SKM-1 (cell line): ENCODE measurements at regions not wholly inside any gene's neighbourhood (a gene's known extent, or its start where the extent isn't known, plus 50 kb on each side); places are given as distances from the start of the nearest gene placed in this dataset.

Experiments
- DNase-seq: peaks from one replicate; lab custom pipeline; 2025; ENCODE audit not compliant: unreplicated experiment; lab: John Stamatoyannopoulos, UW

DNA sequence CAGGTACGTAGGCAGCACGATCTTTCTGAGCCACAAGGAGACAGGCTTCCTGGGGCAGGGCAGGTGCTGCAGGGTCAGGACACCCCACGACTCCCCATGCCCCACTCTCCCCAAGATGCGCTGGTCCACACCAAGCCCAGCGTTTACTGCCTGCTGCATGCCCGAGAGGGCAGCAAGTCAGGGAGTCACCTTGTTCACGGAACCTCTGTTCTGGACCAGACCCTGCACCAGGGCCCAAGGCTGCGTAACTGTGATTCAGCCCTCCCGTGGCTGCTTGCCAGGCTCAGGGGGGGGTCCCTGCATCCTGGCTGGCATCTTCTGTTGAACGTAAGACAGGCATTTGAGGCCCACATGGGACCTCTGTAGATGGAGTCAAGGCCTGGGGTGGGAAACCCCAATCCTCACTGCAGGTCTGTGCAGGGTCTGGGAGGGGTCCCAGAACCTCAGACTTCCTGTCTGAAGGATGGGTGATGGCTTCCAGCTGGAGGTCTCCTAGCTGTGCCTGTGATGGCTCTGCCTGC is 228.6 kb upstream of the RTL1 start:
- no peak for DNase-seq

DNA sequence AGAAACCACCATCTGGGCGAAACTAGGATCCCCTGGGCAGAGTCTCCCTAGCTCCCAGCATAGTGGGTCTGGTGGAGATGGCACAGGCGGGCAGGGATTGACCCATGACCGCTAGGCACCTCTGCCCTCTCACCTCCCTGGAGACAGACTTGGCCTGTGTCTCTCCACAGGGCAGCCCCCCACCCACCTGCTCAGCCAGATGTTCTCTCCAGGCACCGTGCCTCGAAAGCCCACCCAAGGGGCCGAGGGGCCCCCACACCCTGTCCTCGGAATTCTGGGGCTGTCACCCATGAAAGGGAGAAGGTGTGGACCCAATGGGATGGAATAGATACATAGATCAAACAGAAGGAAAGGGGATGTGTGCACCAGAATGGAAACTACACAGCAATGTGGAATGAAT is 229.1 kb upstream of the RTL1 start:
- no peak for DNase-seq

DNA sequence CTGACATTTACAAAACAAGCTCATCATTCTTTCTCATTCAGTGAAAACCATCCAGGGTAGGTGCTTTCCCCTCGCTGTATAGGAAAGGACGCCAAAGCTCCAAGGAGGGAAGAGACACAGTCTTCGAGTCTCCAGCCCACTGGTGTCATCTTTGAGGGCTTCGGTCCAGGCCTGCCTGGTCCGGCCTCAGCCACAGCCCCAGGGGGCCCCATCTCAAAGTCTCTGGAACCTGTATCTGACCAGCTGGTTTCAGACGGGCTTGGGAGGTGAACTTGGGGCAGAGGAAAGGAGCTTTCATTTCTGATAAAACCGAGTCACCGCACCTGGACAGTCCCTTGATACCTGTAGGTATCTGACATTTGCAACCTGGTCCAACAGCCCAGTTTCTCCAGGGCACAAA is 229.5 kb upstream of the RTL1 start:
- no peak for DNase-seq

DNA sequence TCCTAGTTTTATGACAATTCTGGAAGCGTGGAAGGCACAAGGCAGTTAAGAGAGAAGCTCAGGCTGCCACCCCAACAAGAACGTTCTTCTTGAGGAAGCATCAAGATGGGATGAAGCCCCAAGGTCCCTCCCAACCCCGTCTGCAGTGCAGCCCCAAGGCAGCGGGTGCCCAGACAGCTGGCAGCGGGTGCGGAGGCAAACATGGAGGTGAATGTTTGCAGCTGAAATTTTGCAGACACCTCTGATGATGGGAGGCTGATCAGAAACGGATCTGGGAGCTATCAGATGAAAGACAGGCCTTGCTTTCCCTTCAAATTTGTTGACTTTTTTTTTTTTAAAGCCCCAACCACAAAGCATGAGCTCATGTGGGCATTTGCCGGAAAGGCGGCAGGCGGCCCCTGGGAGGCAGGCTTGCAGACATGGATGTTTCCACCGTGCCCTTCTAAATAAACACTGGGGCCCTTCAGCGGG is 230.7 kb upstream of the RTL1 start:
- no peak for DNase-seq

DNA sequence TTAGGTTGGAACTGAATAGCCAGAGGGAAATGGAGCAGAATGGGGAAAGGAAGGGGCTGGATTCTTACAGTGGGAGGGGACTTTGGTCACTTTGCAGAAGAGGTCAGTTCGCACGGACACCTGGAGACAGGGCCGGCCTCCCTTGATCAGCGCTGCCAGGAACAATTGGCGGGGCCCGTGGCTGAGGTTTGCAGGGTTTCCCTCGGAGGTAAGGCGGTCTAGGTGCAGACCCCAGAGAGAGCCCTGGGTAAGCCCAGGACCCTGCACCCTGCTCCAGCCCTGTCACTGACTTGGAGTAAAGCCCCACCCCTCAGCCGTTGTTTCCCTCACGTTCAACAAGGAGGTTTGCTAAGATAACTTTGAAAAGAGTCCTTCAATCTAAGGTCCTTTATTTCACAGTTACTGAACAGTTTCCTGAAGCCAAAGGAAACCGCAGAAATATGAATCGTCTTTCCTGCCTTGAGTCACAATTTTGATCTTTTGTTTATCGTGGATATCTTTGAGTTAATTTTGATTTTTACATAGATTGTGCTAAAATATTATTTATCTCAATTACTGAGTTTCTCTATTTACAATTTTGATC is 231.4 kb upstream of the RTL1 start:
- no peak for DNase-seq

DNA sequence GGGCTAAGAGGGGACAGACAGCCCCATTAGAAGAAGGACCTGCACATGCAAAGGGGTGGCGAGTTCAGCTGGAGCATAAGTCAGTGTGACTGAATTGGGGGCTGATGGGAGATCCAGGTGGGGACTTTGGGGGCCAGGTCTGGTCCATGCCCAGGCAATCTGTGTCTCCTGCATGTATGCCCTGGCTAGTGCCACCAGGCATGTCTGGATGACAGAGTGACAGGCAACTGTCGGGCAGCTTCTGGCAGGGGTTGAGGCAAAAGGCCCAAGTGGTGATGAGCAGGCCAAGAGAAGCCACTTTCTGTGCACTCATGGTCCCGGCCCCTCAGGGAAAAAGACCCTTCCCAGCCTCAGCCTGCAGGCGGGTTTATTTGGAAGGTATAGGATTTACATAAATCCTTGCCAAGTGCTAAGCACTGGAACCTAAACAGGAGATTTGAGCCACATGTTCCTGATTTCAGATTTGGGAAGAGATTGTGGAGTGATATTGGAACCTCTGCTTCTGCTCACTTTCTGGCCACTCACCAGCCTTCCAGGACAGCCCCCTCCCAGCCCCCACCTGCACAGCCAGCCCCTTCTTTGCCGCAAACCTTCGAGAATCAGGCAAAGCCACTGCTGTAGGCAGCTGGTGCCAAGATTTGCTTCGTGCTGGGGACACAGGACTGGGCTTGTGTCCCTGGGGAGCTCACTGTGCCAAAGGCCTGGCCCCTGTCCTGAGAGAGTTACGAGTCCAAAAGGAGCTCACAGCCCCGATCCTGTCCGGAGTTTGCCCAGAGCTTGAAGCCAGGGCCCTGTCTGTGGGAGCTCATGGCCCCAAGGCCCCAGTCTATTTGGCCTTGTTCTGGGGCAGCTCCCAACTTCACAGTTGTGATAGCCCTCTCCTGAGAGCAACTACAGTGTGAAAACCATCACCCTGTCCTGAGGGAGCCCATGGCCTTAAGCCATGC is 232.5 kb upstream of the RTL1 start:
- no peak for DNase-seq

DNA sequence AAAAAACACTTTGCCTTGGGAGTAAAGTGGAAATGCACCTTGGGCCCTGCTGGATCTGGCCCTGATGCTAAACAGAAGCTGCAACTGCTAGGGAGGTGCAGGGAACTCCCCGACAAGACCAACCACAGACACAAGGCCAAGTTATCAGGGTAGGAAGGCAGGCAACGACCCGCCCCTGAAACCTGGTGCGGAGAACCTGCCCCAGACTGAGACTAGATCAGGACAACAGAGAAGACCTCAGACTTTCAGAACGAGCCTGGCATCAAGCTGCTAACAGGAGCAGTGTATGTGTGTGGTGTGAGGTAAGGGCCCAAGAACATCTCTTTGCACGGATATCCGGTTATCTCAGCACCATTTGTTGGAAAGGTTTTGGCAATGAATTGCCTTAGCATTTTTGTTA is 233.7 kb upstream of the RTL1 start:
- DNase-seq, result no peak

DNA sequence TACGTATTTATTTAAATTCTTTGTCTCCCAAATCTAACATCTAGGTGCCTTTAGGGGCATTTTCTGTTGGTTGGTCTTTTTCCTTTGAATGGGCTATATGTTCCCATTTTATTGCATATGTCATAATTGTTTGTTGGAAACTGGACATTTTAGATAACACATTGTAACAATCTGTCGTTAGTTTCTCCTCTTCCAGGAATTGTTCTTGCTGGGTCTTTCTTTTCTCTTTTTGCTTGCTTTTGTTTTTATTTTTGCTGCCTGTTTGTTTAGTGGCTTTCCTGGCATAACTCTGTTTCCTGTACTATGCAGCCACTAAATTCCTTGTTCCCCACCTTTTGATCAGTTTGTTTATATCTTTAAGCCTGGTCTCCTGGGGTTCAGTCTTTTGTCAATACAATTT is 244.3 kb upstream of the RTL1 start:
- DNase-seq, result no peak

DNA sequence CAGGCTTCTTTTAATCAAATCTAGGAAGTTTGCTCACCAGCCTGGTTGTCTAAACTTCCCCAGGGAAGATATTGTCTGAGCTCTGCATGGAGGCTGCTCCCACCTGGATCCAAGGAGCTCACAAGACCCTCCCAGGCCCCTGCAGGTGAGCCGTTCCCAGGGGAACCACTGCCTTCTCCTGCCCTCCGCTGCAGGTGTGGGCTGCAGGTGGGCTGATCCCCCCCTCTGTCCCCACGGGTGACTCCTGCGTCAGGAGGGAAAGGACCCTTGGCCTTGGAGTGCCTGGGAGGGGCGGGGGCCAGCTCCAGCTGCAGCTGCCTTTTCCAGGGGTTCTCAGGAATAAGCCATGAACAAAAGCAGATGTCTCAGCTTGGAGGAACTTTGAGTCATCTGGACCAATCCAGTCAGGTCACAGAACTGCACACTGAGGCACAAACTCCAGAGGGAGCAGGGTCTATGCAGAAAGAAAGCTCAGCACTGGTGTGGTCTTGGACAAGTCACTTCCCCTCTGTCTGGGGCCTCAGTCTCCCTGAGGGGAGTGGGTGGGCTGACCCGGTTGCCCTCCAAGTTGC is 246.6 kb upstream of the RTL1 start:
- no peak for DNase-seq

DNA sequence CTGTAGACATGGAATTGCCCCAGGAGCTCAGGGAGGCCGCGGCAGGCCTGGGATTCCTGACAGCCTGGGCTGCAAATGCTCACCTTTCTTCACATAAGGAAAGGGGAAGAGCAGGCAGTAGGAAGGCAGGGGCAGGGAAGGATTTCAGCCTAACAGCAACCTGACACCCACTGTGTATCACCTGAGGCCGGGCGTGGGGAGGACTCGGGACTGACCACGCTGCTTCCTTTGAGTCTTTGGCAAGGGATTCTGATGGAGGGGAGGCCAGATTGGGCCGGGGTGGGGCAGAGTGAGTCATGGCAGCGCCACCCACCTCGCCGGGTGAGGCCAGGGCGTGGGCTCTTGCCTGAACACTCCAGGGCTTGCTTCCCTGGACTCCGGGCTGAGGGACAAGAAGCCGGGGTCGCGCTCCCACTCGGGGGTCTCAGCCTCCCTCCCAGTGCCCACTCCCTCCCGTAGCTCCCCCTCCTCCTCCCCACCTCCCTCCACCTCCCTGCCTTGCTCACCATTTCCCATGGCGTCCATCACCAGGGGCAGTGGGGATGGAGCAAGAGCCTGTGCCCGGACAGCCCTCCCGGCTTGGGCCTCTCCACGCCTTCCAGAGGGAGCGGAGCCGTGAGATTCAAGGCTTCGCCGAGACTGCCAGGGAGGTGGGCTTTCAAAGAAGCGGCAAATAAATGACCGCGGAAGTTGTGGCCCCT is 247.9 kb upstream of the RTL1 start:
- DNase-seq, result no peak

DNA sequence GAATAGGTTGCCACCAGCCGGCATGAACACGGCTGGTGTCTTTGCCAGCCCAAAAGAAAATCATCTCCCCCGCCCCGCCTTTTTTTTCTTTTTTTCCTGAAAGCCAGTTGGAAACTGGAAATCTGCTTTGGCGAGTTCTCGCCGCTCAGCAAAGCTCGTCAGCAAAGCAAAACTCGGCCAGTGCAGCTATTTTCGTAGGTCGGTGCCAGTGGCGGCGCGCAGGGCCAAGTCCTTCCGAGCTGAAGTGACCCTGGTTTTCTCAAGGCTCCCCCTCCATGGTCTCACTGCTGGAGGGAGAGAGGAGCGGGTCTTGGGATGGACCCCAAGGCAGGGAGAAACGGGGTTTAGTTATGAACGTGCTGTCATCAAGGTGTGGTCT is 248.4 kb upstream of the RTL1 start:
- DNase-seq, result no peak

DNA sequence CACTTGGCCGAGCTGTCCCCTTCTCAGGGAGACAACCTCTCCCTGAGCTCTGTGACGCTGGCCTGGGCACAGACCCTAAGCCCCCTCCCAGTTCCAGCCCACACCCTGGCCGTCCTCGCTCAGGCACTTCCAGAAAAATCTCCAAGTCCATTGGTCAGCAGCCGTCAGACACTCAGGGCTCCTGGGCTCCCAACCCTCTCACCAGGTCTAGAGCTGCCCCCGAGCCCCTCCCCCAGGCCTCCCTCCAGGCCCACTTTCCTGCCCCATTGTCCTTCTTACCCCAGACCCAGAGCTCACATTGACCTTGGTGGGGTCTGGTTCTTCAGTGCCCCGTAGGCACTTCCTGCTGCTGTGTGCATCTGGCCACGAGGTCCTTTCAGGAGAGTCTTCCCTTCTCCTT is 249.3 kb upstream of the RTL1 start:
- DNase-seq, result no peak

DNA sequence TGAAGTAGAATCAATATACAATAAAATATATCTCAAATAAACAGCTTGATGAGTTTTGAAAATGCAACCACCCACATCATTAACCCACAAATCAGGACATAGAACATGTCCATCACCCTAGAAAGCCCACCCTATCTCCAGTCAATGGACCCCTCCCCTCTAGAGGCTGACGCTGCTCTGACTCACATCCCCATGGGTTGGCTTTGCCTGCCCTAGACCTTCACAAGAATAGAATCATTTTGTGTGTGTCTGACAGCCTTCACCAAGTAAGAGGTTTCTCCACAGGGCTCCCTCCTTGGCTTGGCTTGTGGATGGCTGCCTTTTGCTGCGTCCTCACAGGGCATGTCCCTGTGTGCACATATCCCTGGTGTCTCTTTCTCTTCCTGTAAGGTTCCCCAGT is 250.2 kb upstream of the RTL1 start:
- DNase-seq, result no peak

DNA sequence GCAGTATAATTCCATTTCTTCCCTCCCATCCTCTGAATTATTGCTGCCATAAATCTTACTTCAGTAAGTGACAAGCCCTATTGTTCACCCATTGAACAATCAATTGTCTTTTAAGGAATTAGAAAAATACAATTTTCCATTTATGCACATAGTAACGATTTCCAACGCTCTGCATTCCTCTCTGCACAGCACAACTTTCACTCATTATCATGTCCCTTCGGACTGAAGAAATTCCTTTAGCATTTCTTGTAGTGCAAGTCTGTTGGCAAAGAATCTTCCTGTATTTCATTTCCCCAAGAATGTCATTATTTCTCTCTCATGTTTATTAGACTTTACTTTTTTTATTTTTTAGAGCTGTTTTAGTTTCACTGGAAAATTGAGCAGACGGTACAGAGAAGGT is 252.1 kb upstream of the RTL1 start:
- DNase-seq, result no peak

DNA sequence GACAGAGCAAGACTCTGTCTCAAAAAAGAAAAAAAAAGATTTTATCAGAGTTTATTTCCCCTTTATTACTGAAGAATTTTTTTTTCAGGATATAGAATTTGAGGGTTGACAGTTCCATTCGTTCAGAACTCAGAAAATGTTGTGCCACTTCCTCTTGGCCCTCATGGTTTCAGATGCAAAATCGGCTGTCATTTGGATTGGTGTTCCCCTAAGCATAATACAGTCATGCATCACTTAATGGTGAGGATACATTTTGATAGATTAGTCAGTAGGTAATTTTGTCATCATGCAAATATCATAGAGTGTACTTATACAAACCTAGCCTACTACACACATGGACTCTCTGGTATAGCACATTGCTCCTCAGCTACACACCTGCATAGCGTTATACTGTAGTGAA is 263.9 kb upstream of the RTL1 start:
- DNase-seq, result no peak

DNA sequence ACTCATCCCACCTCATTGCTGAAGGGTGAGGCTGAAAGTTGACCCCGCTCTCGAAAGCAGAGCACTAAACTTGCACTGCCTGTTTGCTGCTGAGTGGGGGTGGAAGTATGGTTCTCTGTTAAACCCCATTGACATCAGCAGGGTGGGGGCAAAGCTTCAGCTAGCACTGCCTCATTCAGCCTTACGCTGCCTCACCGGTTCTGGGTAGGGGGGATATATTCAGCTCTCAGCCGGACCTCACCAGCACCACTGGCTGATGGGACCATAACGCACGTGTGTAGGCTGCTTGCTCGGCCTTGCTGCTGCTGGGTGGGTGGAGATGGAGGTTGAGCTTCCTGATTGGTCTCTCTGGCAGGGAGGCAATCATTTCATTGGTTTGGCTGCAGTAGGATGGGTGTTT is 265.7 kb upstream of the RTL1 start:
- DNase-seq, result no peak

DNA sequence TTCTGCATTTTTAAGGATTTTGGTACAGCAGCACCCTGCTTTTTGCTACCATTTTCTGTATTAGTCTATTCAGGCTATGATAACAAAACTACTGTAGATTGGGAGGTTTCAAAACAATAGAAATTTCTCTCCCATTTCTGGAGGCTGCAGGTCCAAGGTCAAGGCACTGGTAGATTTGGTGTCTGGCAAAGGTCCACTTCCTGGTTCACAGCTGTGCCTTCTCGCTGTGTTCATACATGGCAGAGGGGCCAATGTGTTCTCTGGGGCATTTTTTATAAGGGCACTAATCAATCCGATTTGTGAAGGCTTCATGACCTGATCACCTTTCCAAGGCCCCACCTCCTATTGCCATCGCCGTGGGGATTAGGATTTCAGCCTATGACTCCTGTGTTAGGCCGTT is 268.1 kb upstream of the RTL1 start:
- no peak for DNase-seq

DNA sequence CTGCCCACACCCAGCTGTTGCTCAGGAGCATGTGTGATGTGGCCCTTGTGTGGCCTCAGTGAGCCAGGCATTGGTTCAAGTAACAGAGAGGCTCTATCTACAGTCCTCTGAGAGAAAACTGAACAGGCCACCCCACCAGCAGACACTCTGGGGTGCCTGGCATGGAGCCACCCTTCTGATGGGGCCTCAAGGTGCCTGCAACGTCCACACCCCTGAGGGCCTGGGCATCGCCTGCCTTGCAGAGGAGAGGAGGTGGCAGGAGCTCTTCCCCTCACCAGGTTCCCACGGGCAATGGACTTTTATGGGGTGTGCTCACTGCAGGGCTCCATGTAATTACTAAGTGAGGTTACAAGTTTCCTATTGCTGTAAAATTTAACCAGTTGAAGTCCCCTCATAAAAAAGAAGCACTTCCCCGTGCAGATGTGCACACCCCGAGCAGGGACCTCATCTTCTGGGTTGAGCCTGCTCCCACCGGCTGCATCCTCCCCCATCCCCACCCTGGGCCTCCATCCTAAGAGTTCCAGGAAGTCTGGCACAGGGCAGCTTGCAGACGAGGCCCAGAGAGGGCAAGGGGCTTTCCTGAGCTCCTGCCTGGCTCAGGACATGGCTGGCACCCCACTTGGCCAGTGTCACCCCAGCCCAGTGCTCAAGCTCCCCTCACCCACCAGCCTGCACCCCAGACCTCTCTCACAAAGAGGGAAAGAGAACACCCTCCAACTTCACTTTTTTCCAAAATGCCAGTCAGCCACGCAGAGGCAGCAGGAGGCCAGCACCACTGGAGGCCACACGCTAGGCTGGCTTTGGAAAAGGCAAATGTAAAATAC is 270.4 kb upstream of the RTL1 start:
- DNase-seq, result no peak

DNA sequence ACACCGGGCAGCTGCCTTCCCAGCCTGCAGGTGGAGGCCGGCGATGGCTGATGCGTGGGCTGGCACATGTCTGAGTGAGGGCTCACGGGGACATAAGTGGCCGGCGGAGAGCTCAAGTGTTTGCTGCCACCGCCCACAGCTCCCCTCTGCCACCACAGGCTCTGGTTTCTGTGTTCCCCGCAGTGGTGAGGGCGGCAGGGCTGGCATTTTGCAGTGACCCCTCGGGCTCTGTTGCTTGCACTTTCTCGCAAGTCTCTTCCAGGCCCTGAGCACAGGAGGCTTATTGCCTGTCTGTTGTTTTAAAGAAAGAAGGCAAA is 271.0 kb upstream of the RTL1 start:
- DNase-seq, result no peak

DNA sequence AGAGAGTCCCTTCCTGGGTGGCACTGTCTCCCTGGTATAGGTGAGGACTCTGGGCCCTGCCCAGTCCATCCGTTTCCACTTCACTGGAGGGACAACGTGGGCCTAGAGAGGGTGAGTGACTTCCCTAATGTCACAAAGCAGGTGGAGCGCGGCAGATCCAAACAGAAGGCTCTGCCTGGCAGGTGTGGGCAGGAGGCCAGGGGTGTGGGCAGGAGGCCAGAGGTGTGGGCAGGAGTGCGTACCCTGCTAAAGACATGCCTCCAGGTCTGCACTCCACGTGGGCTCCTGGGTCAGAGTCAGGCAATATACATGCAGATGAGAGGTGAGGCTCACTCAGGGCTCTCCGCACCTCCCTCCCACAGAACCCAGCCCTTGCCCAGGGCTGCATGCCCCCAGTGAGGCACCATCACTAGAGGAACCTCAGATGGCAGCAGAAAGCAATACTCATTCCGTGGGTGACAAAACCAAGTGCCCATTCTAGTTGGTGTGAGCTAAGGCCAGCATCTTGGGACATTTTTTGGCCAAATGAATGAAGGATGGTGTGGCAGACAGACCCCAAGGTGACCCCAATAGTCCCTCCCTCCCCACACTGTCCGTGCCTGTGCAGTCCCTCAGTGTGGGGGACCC is 271.6 kb upstream of the RTL1 start:
- DNase-seq, result no peak
